Common myeloid progenitor, CD34-positive (primary cell): ENCODE measurements at regions not wholly inside any gene's neighbourhood (a gene's known extent, or its start where the extent isn't known, plus 50 kb on each side); places are given as distances from the start of the nearest gene placed in this dataset.

ENCODE experiments used
- CTCF ChIA-PET: fragments of 350-600 bp; sonication (Branson Sonifier 250); formaldehyde crosslinking; loops from one replicate; lab custom pipeline; 2021; ENCODE audit warnings: antibody characterized with exemption; lab: Charles Lee
- POLR2A ChIA-PET: fragments of 350-600 bp; sonication (Branson Sonifier 250); formaldehyde crosslinking; loops from one replicate; lab custom pipeline; 2021; ENCODE audit warnings: antibody characterized with exemption; lab: Charles Lee
- DNase-seq, 3 donors: peaks; one replicate each; pipeline versions ENCODE4 v3.0.0 to v3.0.0-alpha.2; 2013
- H3K27ac ChIP-seq, 2 experiments: 1 replicate in 1 of 2; 2 replicates in 1 of 2; pipeline ENCODE4 v1.7.0; 2013; ENCODE audit warnings: inconsistent platforms in 2 of 2, low read length in 2 of 2, mild to moderate bottlenecking in 2 of 2, low read depth in 1 of 2, moderate library complexity in 1 of 2; ENCODE audit not compliant: severe bottlenecking in 2 of 2, insufficient read depth in 1 of 2, poor library complexity in 1 of 2
- H3K27me3 ChIP-seq, 5 experiments: replicated peaks in 2 of 5; 1 replicate in 3 of 5; 2 replicates in 2 of 5; pipeline versions ENCODE4 v1.6.1 to v1.7.0; 2013; ENCODE audit warnings: low read length in 4 of 5, mild to moderate bottlenecking in 2 of 5, moderate library complexity in 2 of 5, inconsistent platforms in 1 of 5; ENCODE audit not compliant: insufficient read depth in 5 of 5, control insufficient read depth in 4 of 5
- H3K36me3 ChIP-seq, 4 experiments: 1 replicate in 2 of 4; 2 replicates in 2 of 4; pipeline versions ENCODE4 v1.6.1 to v1.7.0; 2013; ENCODE audit warnings: low read length in 3 of 4, control low read depth in 1 of 4, mild to moderate bottlenecking in 1 of 4; ENCODE audit not compliant: control insufficient read depth in 4 of 4, insufficient read depth in 4 of 4
- H3K4me1 ChIP-seq, 4 experiments: 1 replicate in 3 of 4; 2 replicates in 1 of 4; pipeline versions ENCODE4 v1.6.1 to v1.7.1; 2013; ENCODE audit warnings: low read length in 3 of 4, mild to moderate bottlenecking in 3 of 4, control low read depth in 1 of 4, inconsistent platforms in 1 of 4, moderate library complexity in 1 of 4; ENCODE audit not compliant: control insufficient read depth in 4 of 4, insufficient read depth in 4 of 4; ENCODE audit errors: control extremely low read depth in 1 of 4
- H3K4me3 ChIP-seq, 7 experiments: 1 replicate in 4 of 7; 2 replicates in 3 of 7; pipeline versions ENCODE4 v1.5.1 to v1.7.0; 2013; ENCODE audit warnings: mild to moderate bottlenecking in 7 of 7, low read length in 6 of 7, moderate library complexity in 6 of 7, inconsistent platforms in 2 of 7, low read depth in 2 of 7, control low read depth in 1 of 7; ENCODE audit not compliant: insufficient read depth in 4 of 7, control insufficient read depth in 1 of 7; ENCODE audit errors: extremely low read depth in 1 of 7
- H3K9me3 ChIP-seq, 5 experiments: 1 replicate in 4 of 5; 2 replicates in 1 of 5; pipeline versions ENCODE4 v1.6.1 to v1.7.1; 2013; ENCODE audit warnings: low read length in 4 of 5, mild to moderate bottlenecking in 2 of 5, inconsistent platforms in 1 of 5, low read depth in 1 of 5, moderate library complexity in 1 of 5; ENCODE audit not compliant: control insufficient read depth in 4 of 5, insufficient read depth in 2 of 5; ENCODE audit errors: control extremely low read depth in 1 of 5
- WGBS: methylation state at CpG from one replicate; pipeline ENCODE4 v1.1.5; 2013; ENCODE audit not compliant: insufficient coverage; 5-methylcytosine and 5-hydroxymethylcytosine counted together

DNA sequence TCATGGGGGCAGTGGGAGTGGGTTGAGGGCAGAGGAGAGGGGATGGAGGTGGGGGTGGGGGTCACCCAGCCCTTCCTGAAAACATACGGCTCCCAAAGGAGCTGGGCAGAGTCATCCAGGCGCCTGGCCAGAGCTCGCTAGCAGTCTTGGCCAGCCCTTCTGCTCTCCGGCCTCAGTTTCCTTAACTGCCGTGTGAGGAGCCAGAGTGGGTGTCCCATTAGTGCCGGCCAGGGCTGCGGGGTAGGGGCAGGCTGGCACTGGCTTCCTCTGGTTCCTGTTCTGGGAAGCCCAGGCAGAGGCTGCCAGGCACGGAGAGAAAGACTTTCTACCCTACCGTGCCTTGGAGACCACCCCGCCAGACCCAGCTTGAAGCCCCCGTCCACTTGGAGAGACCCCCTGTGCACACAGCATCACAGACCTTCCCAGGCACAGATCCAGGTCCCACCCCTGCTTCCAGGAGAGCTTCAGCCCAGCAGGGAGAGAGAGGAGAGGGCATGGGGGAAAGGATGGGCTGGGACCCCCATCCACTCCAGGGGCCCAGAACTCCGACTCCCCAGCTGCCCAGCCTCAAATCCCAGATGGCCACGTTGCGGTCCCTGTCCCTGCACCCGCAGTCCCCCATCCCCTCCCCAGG, 93.3 kb downstream of the RFLNA start:
- Histone ChIP-seq H3K4me3 (peak overlapping the region in 3 of 7 experiments; percentile 38 to 60 (median 50)), H3K27ac (no peak overlapping the region), H3K9me3 (no peaks in the 10 kb centered on the region), H3K4me1 (peaks cover 0 to 51% (median 48%) of the 10 kb centered on the region in 4 experiments), H3K27me3 (no peaks in the 10 kb centered on the region), H3K36me3 (peaks cover 2 to 33% (median 21%) of the 10 kb centered on the region in 4 experiments)
- WGBS, result 94% methylated on average over 11 of the region's 15 CpGs
- ChIA-PET POLR2A (interaction anchor here (1.0 kb wide), 2 partner anchors 10 to 131 kb away, joined by 3 read pairs; no protein-coding TSS in a partner anchor), CTCF (interaction anchor here (1.3 to 11.7 kb wide), 4 partner anchors 8 to 383 kb away, joined by 3 to 82 read pairs (median 4); no protein-coding TSS in a partner anchor)
- DNase-seq, result no peak

DNA sequence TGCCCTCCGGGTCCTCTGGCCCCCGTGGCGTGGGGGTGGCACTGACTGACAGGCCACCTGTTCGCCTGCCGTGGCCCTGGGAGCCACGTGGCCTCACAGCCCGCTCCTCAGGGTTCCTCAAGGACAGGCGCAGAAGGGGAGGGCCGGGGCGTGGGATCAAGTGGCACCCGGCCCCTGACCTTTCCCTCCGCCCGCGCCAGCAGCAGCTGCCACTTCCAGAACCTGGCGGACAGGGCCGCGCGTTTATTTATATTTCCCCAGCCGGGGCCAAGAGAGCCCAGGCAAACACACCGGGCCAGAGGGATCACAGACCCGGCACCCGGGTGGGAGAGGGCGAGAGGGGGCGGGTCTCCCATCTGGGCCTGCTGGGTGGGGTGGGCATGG, 92.6 kb downstream of the RFLNA start:
- ChIA-PET CTCF (interaction anchor here (0.8 to 11.7 kb wide), 6 partner anchors 8 to 378 kb away, joined by 3 to 82 read pairs (median 4); no protein-coding TSS in a partner anchor), POLR2A (no interaction called here)
- Histone ChIP-seq H3K4me1 (peaks cover 0 to 45% (median 42%) of the 10 kb centered on the region in 4 experiments), H3K4me3 (no peak overlapping the region), H3K27me3 (no peaks in the 10 kb centered on the region), H3K36me3 (peaks cover 2 to 39% (median 24%) of the 10 kb centered on the region in 4 experiments), H3K27ac (no peak overlapping the region), H3K9me3 (no peaks in the 10 kb centered on the region)
- no peak for DNase-seq
- 87% methylated on average over 20 of the region's 24 CpGs for WGBS

DNA sequence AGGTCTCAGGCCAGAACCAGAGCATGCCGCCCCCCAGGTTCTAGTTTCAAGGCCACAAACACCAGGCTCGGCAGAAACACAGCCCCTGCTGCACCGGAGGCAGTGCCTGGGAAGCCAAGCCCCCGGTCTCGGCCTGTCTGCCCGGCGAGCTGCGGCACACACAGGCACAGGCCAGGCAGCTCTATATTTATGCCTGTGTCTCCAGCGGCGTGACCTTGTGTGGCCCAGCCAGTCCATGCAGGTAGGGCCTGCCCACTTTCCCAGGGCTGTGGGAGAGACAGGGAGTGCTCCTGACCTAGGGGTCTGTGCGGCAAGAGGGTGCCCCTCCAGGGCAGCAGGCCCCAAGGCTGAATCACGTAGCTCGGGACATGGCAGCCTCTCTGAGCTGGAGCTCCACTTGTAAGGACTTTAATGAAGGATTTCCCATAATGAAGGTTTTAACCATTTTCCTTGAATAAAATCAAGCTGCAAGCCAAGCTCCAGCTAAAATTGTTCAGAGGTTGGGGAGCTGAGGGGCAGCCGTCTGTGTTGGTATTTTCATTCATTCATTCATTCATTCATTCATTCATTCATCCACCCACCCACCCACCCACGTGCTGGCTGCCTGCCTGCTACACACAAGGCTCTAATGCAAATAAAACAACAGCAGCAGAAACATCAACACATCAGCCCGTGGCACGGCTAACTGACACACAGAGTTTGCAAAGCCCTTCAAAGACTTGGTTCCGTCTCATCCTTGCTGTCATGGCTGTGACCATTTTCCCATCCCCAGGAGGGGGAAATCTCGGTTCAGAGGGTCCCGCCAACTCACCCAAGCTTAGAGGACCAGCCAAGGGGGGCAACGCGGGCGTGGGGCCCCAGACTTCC, 92.0 kb downstream of the RFLNA start:
- ChIA-PET CTCF (interaction anchor here (0.8 to 11.7 kb wide), 7 partner anchors 7 to 379 kb away, joined by 3 to 82 read pairs (median 4); no protein-coding TSS in a partner anchor), POLR2A (no interaction called here)
- H3K36me3 ChIP-seq, result peaks cover 2 to 44% (median 27%) of the 10 kb centered on the region in 4 experiments
- DNase-seq, result no peak
- H3K27me3 ChIP-seq, result no peaks in the 10 kb centered on the region
- H3K4me1 ChIP-seq, result peaks cover 0 to 45% (median 38%) of the 10 kb centered on the region in 4 experiments
- H3K4me3 ChIP-seq, result no peak overlapping the region
- no peak overlapping the region for H3K27ac ChIP-seq
- H3K9me3 ChIP-seq, result no peaks in the 10 kb centered on the region
- 95% methylated on average over 13 of the region's 23 CpGs for WGBS

DNA sequence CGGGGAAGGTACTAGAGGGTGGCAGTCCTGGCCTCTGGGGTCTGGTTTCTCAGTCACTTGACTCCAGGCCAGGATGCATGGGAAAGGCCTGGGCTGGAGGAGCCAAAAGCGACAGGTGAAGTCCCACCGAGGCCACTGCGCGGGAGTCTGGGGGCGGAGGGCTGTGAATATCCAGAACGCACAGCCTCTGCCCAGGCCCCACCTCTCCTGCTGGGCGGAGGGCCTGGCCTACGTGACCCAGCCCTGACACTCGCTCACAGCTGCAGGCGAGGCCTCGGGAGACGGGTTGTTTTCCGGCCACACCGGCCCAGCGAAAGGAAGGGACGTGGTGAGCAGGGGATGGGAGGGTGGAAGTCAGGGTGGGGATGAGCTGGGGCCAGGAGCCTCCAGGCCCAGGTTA, 91.2 kb downstream of the RFLNA start:
- Histone ChIP-seq H3K9me3 (no peaks in the 10 kb centered on the region), H3K36me3 (peaks cover 2 to 51% (median 28%) of the 10 kb centered on the region in 4 experiments), H3K27me3 (no peaks in the 10 kb centered on the region), H3K27ac (no peak overlapping the region), H3K4me3 (no peak overlapping the region), H3K4me1 (peaks cover 0 to 45% (median 36%) of the 10 kb centered on the region in 4 experiments)
- 97% methylated on average over 15 of the region's 17 CpGs for WGBS
- POLR2A ChIA-PET, result no interaction called here
- no peak for DNase-seq
- CTCF ChIA-PET, result interaction anchor here (1.2 to 1.3 kb wide), 2 partner anchors 38 to 380 kb away, joined by 4 to 7 read pairs; no protein-coding TSS in a partner anchor

DNA sequence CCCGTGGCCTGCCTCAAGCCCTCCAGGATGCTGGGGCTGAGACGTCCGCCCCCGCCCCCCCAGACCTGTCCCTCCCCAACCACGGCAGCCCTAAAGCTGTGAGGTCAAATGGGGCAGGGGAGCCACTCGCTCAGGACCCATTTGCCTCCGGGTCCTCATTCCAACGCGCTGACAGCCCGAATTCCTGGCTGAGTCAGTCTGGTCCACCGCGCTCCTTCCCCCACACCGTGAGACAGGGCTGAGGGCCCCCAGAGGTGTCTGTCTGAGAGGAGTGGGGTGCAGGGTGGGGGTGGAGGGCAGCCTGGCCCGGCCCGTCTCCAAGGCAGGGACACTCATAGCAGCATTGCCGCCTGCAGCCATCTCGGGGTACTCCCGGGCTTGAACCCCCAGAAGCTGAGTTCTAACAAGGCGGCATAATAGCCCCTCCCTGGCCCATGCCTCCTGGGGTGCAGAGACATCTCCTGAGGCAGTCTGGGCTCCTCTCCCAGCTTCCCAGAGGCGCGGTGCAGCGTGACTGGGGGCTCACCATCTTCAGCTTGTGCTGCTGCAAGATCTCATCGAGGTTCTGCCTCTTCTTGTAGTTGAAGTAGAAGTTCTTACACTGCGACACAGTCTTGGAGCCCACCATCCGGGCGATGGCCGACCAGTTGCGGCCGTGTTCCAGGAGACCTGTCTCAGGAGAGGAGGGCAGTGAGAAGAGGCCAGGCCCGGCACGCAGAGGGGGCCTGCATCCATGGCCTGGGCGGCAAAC, 90.5 kb downstream of the RFLNA start:
- ChIA-PET POLR2A (no interaction called here), CTCF (no interaction called here)
- H3K9me3 ChIP-seq, result no peaks in the 10 kb centered on the region
- 99% methylated on average over 23 of the region's 32 CpGs for WGBS
- DNase-seq, result no peak
- peaks cover 0 to 45% (median 36%) of the 10 kb centered on the region in 4 experiments for H3K4me1 ChIP-seq
- no peak overlapping the region for H3K4me3 ChIP-seq
- no peak overlapping the region for H3K27ac ChIP-seq
- peaks cover 2 to 51% (median 28%) of the 10 kb centered on the region in 4 experiments for H3K36me3 ChIP-seq
- H3K27me3 ChIP-seq, result no peaks in the 10 kb centered on the region

DNA sequence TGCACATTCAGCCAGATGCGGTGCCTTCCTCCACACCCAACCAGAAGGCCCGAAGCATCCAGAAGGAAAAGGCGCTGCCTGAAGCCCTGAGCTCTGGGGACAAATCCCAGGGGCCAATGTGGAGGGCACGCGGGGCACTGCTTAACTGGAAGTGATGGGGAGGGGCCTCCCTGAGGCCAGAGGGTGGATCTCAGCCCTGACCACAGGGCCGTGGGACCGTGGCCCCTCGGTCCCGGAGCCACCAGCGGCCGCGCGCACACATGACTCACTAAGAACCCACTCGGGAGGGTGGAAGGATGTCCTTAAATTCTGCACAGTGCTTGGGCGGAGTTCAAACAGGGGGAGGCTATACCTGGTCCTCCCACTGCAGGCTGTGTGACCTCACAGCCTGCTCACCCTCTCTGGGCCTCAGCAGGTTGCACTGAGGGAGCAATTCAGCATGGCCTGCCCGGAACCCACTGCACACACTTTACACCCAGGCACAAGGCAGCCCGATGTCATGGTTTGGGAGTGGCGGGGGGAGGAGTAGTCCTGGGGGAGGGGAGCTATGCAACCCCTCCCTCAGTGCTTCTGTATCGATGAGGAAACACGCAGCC, 89.5 kb downstream of the RFLNA start:
- no peak for DNase-seq
- no peak overlapping the region for H3K27ac ChIP-seq
- H3K4me1 ChIP-seq, result peaks cover 0 to 45% (median 36%) of the 10 kb centered on the region in 4 experiments
- no peaks in the 10 kb centered on the region for H3K27me3 ChIP-seq
- WGBS, result over 99% methylated on average over 15 of the region's 20 CpGs
- CTCF ChIA-PET, result interaction anchor here (8.5 kb wide), 1 partner anchor 8 kb away, joined by 82 read pairs; no protein-coding TSS in a partner anchor
- no peaks in the 10 kb centered on the region for H3K9me3 ChIP-seq
- POLR2A ChIA-PET, result no interaction called here
- H3K4me3 ChIP-seq, result no peak overlapping the region
- peaks cover 2 to 51% (median 29%) of the 10 kb centered on the region in 4 experiments for H3K36me3 ChIP-seq
